ENCODE measurements at regions not wholly inside any gene's neighbourhood (a gene's known extent, or its start where the extent isn't known, plus 50 kb on each side); places are given as distances from the start of the nearest gene placed in this dataset.

GRCh38 chr14:50025073-50025472, 91.3 kb downstream of the VCPKMT start:
- TF ChIP-seq CTCF (IDR thresholded peaks at IDR 0.05), result no peak
- TF ChIP-seq POLR2A (IDR thresholded peaks at IDR 0.05), result no peak

Measured in body of pancreas (tissue), 4 donors.